Activated T-cell treated with anti-CD3 and anti-CD28 coated beads for 48 hours (primary cell): ENCODE measurements at regions not wholly inside any gene's neighbourhood (a gene's known extent, or its start where the extent isn't known, plus 50 kb on each side); places are given as distances from the start of the nearest gene placed in this dataset.

Source experiments
- DNase-seq: peaks from one replicate; pipeline ENCODE4 v3.0.0-alpha.2; 2020; ENCODE audit warnings: low read depth

- no peak for DNase-seq
Measured at GRCh38 chr13:50071379-50071778, 56.1 kb downstream of the KCNRG start.

- no peak for DNase-seq
Measured at GRCh38 chr13:50072676-50073075, 57.4 kb downstream of the KCNRG start.

- no peak for DNase-seq
Measured at GRCh38 chr13:50073340-50073739, 58.1 kb downstream of the KCNRG start.

- no peak for DNase-seq
Measured at GRCh38 chr13:50074843-50075242, 59.6 kb downstream of the KCNRG start.

GRCh38 chr13:50075619-50076097 lies 60.4 kb downstream of the KCNRG start:
- no peak for DNase-seq

- no peak for DNase-seq
Measured at GRCh38 chr13:50077431-50077830, 62.2 kb downstream of the KCNRG start.

- DNase-seq = no peak
Measured at GRCh38 chr13:50078231-50078894, 63.1 kb downstream of the KCNRG start.

GRCh38 chr13:50078895-50079654 lies 63.8 kb downstream of the KCNRG start:
- DNase-seq = no peak

- DNase-seq = no peak
Measured at GRCh38 chr13:50079655-50080202, 64.5 kb downstream of the KCNRG start.

GRCh38 chr13:50080203-50080910 lies 65.1 kb downstream of the KCNRG start:
- DNase-seq = peak; percentile 11

GRCh38 chr13:50080911-50081678 lies 65.9 kb downstream of the KCNRG start:
- DNase-seq = peak; percentile 47

- peak; percentile 96 for DNase-seq
Measured at GRCh38 chr13:50081679-50082425, 66.6 kb downstream of the KCNRG start.

GRCh38 chr13:50082426-50083281 lies 67.4 kb downstream of the KCNRG start:
- peak; percentile 73 for DNase-seq

- DNase-seq = no peak
Measured at GRCh38 chr13:50085063-50085462, 69.8 kb downstream of the KCNRG start.

GRCh38 chr13:50089633-50090032 lies 74.4 kb downstream of the KCNRG start:
- DNase-seq = no peak

GRCh38 chr13:50090211-50090610 lies 75.0 kb downstream of the KCNRG start:
- no peak for DNase-seq

- no peak for DNase-seq
Measured at GRCh38 chr13:50094615-50095293, 79.5 kb downstream of the KCNRG start.

GRCh38 chr13:50098693-50099092 lies 83.4 kb downstream of the KCNRG start:
- no peak for DNase-seq

GRCh38 chr13:50099473-50099872 lies 84.2 kb downstream of the KCNRG start:
- no peak for DNase-seq
